GM21423 (cell line): ENCODE measurements at regions not wholly inside any gene's neighbourhood (a gene's known extent, or its start where the extent isn't known, plus 50 kb on each side); places are given as distances from the start of the nearest gene placed in this dataset.
"Not testable (repeated sequence)": the region's sequence is repeated elsewhere in the genome, so short reads cannot be mapped to it uniquely, and the experiment has no call there.

Experiments used
- ATAC-seq: cut with Tn5 transposase; IDR thresholded peaks from one replicate; pipeline ENCODE4 v1.9.1; 2021; ENCODE audit warnings: mild to moderate bottlenecking, moderate library complexity; ENCODE audit not compliant: unreplicated experiment

- ATAC-seq: not testable (repeated sequence)
Measured at GRCh38 chr5:34096033-34096432, 53.0 kb upstream of the C1QTNF3 start.

GRCh38 chr5:34099891-34100290, 56.9 kb upstream of the C1QTNF3 start:
- not testable (repeated sequence) for ATAC-seq

- not testable (repeated sequence) for ATAC-seq
Measured at GRCh38 chr5:34101567-34101966, 58.6 kb upstream of the C1QTNF3 start.

GRCh38 chr5:34108897-34109296, 65.9 kb upstream of the C1QTNF3 start:
- not testable (repeated sequence) for ATAC-seq

- not testable (repeated sequence) for ATAC-seq
Measured at GRCh38 chr5:34124280-34124679, 81.3 kb upstream of the C1QTNF3 start.

- ATAC-seq: peak; percentile 78
Measured at GRCh38 chr5:34125354-34125753, 82.3 kb upstream of the C1QTNF3 start.

GRCh38 chr5:34126741-34127140, 83.7 kb upstream of the C1QTNF3 start:
- not testable (repeated sequence) for ATAC-seq

GRCh38 chr5:34127818-34128217, 84.8 kb upstream of the C1QTNF3 start:
- not testable (repeated sequence) for ATAC-seq

GRCh38 chr5:34128890-34129289, 85.9 kb upstream of the C1QTNF3 start:
- ATAC-seq: not testable (repeated sequence)

GRCh38 chr5:34154988-34155387, 112.0 kb upstream of the C1QTNF3 start:
- ATAC-seq: not testable (repeated sequence)

- ATAC-seq: not testable (repeated sequence)
Measured at GRCh38 chr5:34156703-34157414, 113.8 kb upstream of the C1QTNF3 start.

- ATAC-seq: not testable (repeated sequence)
Measured at GRCh38 chr5:34160904-34161303, 117.9 kb upstream of the C1QTNF3 start.

GRCh38 chr5:34171398-34171797, 128.4 kb upstream of the C1QTNF3 start:
- not testable (repeated sequence) for ATAC-seq

GRCh38 chr5:34179453-34180190, 136.6 kb upstream of the C1QTNF3 start:
- ATAC-seq: not testable (repeated sequence)

- ATAC-seq: not testable (repeated sequence)
Measured at GRCh38 chr5:34180225-34180624, 137.2 kb upstream of the C1QTNF3 start.

- ATAC-seq: not testable (repeated sequence)
Measured at GRCh38 chr5:34180940-34181614, 138.1 kb upstream of the C1QTNF3 start.

GRCh38 chr5:34185005-34185404, 142.0 kb upstream of the C1QTNF3 start:
- ATAC-seq: not testable (repeated sequence)

GRCh38 chr5:34185572-34185971, 142.6 kb upstream of the C1QTNF3 start:
- ATAC-seq: not testable (repeated sequence)

GRCh38 chr5:34186108-34186507, 143.1 kb upstream of the C1QTNF3 start:
- not testable (repeated sequence) for ATAC-seq

- not testable (repeated sequence) for ATAC-seq
Measured at GRCh38 chr5:34186865-34187264, 143.9 kb upstream of the C1QTNF3 start.

- ATAC-seq: not testable (repeated sequence)
Measured at GRCh38 chr5:34187441-34187840, 144.4 kb upstream of the C1QTNF3 start.
